HG03354 (cell line): ENCODE measurements at regions not wholly inside any gene's neighbourhood (a gene's known extent, or its start where the extent isn't known, plus 50 kb on each side); places are given as distances from the start of the nearest gene placed in this dataset.
"Not testable (repeated sequence)": the region's sequence is repeated elsewhere in the genome, so short reads cannot be mapped to it uniquely, and the experiment has no call there.

Experiments used
- ATAC-seq: cut with Tn5 transposase; IDR thresholded peaks from one replicate; pipeline ENCODE4 v1.9.1; 2021; ENCODE audit warnings: mild to moderate bottlenecking; ENCODE audit not compliant: unreplicated experiment, poor library complexity, severe bottlenecking

DNA sequence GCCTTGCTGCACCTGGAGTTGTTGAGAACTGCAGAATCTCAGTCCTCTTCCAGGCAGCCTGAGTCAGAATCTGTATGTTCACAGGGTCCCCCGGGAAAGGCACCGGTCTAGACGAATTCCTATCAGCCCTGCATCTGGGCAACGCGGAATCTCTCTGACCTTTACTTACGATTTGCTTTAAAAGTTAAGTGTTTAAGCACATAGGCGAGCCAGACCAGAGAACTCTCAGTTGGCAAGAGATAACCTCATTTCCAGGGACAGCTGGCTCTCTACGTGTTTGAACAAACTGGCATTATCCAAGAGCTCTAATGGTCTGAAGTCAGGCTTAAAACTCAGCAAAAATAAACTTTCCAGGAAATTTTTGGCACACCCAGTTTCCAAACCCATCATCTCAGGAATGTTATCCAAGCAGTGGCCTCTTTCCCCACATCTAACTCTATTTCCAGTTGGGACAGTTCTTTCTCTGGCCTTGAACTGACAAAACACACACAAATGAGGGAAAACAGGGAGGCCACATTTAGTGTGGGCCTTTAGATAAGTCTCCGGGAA lies 53.4 kb downstream of the HES1 start:
- no peak for ATAC-seq

DNA sequence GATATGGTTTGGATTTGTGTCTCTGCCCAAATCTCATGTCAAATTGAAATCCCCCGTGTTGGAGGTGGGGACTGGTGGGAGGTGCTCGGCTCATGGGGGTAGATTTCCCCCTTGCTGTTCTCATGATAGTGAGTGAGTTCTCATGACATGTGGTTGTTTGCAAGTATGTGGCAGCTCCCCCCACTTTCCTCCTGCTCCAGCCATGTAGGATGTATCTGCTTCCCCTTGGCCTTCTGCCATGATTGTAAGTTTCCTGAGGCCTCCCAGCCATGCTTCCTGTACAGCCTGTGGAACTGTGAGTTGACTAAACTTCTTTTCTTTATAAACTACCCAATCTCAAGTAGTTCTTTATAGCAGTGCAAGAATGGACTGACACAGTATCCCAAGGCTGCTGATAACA lies 55.9 kb downstream of the HES1 start:
- not testable (repeated sequence) for ATAC-seq

DNA sequence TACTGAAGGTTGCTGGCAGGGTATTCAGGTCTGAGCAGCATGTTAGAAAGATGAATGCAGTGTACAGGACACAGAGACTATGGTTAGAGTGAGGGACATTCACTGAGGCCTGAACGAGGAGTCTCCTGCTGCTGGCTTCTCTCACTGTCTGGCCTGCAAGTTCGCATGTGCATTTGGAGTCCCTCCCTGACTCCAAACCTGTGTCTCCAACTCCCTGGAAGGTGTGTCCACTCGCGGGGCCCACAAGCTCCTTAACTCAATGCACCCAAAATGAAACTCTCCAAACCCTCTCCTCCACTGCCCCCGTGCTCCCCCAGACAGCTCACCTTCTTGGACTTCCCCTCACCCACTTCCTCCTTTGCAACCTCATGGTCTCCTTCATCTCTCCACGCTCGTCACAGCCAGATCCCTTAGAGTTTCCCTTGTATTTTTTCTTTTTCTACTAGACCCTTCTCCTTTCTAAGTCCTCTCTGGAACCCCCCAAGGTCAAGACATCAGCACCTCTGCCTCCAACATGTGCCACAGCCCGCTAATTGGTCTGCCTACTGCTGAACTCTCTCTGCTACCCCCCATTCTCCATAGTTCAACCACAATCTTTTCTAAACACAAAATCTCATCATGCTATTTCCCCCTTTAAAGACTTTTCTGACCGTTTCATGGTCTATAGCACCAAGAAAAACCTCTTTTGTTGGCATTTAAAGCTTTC lies 58.3 kb downstream of the HES1 start:
- ATAC-seq: no peak

DNA sequence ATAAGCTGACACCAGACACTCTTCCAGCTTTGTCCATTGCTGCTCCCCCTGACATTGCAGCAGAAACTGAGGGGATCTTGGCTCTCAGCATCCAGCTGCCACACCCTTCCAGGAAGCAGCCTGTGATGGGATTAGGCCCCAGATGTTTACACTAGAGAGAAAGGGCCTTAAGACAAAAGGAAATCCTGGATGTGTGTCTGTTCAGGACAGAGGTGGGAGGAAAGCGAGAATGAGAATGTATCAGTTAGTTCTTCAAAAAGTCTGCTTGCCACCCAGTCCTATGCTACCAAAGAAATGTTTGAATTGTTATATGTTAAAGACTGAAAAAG lies 58.8 kb downstream of the HES1 start:
- no peak for ATAC-seq

DNA sequence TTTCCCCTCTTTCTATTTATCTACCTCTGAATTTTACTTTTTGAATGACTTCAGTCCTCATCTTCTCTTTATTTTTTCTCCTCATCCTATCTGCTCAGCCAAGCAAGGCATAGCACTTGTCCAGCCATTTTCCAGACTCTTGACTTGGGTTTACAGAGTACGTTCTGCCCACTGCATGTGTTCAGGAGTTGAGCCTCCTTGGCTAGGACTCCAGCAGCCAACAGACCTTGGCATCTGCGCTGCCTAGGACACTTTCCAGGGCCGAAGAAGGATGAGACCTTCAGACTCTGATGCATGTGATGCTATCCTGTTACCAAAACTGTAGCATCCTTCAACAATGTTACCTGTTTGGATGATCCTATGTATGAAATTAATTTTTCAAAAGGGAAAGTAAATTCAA lies 59.7 kb downstream of the HES1 start:
- no peak for ATAC-seq

DNA sequence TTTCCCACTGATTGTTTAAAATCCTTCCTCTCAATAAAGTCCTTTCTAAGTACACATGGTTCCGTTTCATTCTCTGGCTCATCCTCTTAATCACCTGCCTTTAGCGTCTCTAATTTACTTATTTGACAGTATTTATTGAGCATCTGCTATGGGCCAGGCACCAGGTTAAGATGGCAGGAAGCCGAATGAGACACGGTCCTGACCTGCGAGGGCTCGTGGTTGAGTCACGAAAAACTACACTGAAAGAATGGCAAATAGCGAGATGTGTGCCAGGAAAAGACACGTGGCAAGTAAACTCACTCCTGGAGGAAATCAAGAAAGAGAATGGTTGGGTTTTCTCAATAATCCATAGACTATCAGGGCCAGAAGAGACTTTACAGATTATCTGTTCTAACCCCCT lies 60.9 kb downstream of the HES1 start:
- no peak for ATAC-seq

DNA sequence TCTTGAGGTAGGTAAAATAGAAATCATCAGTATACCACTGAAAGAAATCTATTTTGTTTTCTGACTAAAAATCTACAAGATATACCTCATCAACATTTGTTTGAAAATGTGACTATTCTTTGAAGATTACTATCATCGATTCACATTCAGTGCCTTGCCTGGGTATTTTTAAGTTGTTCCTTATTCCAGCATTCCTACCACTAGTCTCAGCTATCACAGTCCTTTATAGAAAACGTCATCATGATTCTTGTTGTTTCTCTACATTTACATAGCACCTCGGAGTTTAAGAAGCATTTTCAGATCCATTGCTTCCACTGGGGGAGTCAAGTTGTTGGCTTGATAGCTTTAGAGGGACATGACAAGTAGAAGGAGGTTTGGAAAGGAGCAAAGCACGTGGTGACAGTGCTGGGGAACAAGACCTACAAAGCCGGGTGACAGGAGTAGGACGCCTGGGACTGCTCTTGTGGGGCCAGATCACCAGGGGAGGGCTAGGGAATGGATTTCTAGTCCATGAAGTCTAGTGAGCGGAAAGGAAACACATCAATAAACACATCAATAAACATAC lies 61.5 kb downstream of the HES1 start:
- ATAC-seq: no peak

DNA sequence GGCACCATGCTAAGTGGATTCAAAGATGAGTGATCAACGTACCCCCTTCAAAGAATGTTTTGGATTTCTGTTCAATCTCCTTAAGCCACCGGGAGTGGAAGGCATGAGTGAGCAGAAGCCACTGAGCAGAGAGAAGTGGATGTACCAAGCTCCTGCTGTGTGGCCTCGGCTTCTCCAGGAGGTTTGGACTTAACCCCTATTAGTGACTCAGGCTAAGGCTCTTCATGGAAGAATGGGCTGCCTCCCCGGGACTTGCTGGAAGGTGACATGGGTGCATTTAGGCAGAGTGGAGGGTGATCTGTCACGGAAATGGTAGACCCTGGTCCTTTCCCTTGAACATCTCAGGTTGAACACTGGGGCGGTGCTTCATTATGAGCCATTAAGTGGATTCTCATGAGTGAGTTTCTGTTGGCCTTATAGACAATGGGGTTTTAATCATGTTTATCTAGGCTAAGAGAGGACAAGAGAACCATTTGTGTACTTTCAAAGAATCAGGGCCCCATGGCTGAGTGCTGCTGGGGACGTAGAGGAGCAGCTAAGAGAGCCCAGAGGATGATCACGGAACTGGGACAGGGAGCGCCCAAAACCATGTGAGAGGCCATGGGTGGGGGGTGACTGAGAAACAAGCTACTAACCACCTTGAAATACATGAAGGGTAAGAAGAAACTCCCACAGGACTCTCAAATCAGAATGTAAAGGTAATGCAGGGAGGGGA lies 62.2 kb downstream of the HES1 start:
- no peak for ATAC-seq

DNA sequence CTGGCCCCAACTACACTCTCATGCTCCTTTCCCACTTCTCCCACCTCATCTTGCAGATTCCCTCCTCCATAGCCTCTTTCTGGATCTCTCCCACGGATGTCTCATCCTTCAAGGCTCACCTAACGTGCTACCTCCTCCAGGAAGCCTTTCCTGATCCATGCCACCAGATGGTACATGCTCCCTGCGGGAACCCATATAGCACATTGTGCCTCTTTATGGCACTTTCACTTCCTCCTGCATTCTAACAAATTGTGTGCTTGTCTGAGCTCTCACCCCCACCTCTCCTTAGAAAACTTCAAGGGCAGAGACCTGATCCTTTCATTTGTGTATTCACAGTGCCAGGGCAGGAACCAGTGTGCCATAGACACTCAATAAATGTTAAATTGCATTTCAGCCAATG lies 63.0 kb downstream of the HES1 start:
- ATAC-seq: no peak

DNA sequence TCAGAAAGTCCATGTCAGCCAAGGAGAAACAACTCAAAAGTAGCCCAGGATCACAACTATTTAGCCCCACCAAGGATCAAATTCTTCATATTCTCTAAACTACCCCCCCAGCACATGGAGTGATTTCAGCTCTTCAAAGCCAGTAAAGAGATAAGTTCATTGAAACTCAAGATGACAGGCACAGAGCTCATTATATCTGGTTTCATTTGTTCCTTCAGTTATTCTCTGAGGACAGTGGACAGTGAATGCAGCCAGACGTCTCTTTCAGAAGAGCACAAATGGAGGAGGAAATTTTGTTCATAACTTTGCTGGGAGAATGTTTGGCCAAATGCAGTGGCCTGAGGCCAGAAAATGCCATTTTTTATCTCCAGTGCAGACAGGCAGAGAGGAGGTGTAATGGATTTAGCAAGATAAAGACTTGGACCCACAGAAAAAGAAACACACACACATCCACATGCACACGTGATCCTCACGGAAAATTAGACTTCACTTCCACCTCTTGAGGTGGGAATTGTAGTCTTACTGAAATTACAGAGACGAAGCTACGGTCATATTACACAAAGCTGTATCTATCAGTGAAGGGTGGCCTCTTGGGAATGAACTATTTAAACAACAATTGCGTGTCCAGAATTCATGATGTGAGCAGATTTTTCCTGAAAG lies 64.6 kb downstream of the HES1 start:
- no peak for ATAC-seq

DNA sequence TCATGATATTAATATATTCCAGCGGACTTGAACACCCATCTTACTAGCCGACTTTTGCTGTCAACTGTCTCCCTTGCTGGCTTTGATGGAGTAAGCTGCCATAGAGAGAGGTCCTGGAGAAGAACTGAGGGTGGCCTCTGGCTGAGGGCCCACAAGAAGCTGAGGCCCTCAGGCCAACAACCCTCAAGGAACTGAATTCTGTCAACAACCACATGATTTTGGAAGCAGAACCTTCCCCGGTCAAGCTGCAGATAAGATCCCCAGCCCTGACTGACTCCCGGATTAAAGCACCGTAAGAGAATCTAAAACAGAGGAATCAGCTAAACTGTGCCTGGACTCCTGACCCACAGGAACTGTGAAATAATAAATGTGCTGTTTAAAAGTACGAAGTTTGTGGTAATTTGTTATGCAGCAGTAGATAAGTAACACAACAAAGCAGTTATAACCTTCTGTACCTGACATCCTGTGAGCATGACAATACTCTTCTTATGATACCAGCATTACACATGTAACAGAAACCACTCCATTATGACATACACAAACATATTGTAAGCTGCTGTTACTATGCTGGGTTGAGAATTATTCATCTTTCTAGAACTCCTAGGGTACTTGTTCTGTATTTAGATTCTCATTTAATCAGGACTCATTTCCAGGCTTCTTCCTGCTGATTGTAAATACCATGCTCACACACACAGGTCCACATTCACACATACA lies 66.2 kb downstream of the HES1 start:
- no peak for ATAC-seq

DNA sequence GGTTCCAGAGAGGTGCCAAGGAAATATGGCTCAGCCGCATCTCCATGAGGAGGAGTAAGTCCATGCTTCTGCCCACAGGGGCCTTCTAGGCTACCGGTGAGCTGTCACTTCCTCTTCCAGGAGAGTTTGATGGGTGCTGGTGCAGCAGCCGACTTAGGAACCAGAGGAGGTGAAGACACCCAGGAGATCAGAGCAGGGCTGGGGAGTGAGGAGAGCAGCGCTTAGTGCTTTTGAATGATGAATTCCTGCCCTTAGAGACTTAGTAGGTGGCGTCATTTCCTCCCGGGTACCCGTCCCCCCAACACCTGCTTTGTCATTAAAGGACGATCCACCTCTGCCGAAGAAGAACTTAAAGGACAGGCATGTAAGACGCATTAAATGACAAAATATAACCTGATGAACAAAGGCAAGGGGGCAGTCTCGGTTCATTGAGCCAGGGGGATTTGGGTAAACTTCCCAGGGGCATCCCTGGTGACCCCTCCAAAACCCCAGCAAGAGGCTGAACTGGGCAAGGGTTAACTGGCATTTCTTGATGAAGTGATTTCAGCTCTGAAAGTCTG lies 67.6 kb downstream of the HES1 start:
- ATAC-seq: peak; percentile 53

DNA sequence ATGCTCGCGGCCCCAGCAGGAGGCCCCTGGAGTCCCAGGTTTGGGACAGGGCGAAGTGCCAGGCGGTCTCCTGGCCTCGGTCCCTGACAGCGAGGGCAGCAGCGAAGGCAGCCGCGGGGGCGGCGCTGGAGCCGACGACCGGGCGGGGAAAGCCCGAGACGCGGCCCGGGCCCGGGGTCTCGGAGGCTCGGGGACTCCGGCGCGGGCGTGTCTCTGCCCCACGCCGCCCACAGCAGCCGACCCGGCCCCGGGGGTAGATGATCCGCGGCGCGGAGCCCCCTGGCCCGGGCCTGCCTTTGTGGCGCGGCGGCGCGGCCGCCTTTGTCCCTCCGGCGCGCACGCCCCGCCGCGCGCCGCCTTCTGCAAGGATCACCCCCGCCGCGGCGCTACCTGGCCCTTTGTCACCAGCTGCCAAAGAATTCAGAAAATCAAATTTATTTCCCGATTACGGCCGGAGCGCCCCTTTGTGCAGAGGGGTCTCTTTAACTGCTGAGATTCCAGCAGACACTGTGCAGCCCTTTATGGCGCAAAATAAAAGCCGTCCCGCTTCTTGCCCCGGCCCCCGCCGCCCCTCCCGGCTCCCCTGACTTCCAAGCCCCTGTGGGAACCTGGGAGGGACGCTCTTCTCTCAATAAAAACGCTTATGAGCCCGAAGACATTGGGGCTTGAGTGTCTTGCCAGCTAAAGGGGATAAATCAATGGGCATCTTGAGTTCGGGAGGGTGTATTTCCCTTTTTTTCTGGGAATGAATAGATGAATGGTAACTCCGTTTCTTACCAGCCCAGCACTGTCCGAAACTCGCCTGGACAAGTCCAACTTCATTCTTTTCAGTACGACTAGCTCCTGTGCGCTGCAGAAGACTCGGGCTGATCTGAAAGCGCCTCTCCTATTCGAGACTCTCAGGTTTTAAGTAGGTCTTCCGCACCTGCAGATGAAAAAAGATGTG lies 68.4 kb downstream of the HES1 start:
- peak; percentile 48 for ATAC-seq

DNA sequence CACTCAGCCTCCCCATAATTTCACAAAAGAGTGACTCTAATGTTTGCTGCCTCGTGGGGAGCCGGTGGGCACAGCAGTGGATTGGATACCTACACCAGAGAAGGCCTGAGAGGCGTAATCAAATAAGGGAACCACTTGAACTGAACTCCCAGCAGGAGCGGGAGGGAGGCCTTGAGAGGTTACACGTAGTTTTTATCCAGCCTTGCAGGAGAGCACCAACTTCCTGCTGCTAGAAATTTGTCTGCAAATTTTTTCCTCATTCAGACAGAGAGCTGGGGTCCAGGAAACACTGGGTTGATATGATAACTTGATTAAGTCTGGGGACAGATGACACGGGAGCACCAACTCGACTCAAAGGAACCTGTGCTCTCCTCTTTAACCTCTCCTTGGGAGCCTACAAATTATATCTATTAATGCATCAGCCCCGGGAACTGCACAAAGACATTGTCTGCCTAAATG lies 69.8 kb downstream of the HES1 start:
- peak; percentile 37 for ATAC-seq

DNA sequence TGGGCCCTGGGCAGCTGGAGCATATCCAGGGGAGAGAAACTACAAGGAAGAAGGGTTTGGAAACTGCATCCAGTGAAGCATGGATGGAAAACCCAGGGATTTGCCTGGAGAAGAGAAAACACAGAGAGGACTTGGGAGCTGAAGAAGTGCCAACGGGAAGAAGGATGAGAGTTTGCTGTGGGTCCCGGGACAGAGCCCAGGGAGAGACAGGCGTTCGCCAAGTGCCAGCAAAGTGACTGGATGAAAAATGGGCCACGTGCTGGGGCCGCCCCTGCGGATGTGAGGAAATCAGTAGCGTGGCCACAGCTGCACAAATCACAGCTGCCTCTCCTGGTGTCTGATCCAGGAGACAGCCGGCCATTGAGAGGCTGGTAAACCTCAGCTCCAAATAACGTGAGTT lies 70.4 kb downstream of the HES1 start:
- ATAC-seq: no peak

DNA sequence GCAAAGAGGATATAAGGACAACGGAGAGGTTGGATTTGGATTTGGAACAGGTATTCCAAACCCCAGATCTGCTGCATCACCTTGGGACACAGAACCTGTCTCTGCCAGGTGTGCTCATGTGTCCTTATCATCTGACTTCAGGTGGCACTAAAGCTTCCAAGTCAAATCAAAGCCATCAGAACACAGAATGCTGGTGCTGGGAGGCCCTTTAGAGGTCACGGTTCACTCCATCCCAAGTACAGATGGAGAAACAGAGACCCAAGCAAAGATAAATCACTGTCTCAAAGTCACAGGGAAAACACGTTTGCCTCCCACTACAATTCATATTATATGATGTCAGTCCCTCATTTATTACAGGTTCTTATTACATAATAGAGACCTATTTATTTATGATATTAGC lies 72.8 kb downstream of the HES1 start:
- no peak for ATAC-seq

DNA sequence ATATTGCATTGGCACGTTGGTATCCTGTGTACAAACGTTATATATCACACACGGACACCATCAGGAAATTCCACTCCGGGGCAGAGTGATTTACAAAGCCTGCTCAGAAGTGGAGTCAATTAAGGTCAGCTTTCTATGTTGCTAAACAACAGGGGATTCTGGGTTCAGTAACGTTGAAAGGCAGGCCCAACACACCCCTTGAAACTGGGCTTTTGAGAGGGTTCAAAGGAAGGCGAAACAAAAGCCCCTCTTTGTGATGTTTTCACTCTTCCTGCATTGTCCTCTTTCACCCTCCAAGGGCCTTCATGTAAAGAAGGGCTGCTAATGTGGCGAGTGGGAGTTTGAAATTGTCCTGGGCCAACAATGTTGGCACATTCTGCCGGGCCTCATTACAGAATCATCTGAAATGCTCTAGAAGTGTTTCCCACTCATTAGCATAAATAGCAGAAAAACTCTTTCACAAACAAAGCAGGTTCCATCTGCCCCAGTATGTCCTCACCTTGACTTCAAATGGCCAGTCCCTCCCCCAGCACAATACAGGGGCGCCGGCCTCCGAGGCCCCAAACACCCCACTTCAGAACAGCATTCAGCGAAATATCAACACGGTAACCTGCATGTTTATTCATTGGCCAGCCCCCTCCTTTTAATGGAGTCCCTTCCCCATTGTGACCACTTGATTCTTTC lies 76.4 kb downstream of the HES1 start:
- ATAC-seq: no peak

DNA sequence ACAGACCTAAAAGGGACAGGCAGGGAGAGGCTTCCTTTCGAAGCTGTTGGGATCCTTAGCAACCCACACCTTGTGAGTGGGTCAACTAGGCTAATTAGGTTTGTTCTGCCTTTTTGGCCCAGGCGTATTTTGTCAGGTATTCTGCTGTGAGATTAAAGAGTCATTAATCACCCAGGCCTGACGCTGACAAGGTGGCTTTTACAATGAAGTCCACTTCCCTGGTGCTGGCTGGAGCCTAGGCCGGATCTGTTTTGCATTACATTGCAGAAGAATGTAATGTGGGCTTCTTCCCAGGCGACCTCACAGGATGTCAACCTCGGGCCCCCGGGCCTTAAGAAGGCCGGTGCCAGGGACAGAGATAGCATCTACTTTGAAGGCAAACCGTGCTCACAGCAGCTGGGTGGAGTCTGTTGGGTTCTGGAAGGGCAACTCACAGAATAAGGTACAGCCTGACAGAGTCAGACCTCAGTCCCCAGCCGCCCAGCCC lies 76.9 kb downstream of the HES1 start:
- no peak for ATAC-seq
